Inferior parietal cortex (tissue), 1 donor: ENCODE measurements at regions not wholly inside any gene's neighbourhood (a gene's known extent, or its start where the extent isn't known, plus 50 kb on each side); places are given as distances from the start of the nearest gene placed in this dataset.
A peak's percentile ranks its signal among the peaks of the same experiment; 100 is the strongest.

Source experiments
- DNase-seq: peaks from one replicate; pipeline ENCODE4 v3.0.0-alpha.2; 2016; ENCODE audit errors: extremely low spot score

DNA sequence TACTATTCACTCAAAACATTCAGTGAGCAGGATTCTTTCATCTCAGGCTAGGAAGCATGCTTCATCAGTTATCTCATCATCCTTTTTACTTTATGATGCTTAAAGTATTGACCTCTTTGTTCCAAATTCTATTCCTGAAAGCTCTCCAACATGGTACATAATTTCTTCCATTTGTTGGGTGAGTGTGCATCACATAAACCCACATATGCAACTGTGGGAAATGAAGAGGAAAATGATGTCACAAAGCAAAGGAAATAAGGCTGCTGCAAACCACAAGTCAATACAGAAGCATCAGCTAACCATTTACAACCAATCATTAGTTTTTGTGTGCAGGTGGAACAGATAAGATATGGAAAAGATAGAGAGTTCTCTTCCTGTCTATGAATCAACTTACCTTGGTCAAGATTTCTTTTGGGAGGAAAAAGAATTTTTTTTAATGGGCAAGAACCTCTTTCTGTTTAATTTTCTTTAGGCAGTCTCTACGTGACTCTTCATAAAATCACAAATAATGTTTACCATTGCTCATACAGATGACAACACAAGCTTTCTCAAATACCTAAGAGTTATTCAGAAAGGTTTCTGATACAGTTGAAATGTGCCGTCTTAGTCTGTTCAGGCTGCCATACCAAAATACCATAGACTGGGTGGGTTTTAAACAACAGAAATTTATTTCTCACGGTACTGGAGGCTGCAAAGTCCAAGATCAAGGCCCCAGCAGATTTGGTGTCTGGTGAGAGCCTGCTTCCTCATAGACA is 259.9 kb downstream of the ADGRG6 start:
- no peak for DNase-seq

DNA sequence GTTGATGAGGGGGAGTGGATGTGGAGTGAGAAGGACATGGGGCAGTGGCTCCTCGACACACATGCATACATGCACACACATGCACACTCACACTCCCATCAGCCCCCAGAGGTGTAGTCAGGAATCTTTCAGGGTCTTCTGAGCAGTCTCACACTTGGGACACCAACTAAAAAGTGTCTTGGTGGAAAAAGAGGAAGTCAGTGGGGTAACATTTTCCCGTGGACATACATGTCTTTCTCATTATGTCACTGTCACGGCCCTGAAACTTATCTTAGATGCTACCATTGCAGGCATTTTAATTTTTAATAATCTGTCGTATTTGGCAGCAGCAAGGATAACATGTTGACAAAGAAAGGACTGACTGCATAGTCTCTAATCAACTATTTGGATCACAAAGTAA is 261.1 kb downstream of the ADGRG6 start:
- DNase-seq, result no peak

DNA sequence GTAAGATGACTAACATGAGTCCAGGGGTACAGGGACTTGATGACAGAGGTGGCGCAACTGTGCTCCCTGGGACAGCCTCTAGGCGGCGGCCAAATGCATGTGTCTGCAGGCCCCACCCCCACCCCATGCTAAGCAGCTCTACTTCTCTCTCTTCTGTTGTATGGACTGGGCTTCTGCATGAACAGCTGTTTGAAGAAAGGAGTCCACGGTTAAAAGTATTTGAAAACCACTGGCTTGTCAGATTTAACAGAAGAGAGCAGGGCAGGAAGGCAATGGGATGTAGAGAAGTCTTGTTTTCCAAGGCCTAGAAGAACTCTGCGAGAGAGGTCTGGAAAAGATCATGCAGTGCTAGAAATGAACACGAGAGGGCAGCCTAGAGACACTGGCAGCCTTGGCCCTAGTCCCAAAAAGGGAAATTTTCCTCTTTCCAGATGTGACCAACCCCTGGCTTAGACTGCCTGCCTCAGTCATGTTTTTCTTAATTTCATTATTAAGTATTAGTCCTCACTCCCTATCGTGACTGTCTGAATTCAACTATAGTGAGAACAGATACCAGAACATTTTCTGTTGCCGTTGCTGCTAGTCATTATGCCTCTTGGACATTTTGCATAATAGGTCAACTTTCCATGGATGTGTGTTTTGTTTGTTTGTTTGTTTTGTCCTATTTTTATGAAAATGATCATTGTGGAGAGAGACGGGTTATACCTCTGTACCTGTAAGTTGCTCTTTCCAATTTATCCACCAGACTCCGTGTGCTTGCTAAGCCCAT is 265.0 kb downstream of the ADGRG6 start:
- peak; percentile 64 for DNase-seq

DNA sequence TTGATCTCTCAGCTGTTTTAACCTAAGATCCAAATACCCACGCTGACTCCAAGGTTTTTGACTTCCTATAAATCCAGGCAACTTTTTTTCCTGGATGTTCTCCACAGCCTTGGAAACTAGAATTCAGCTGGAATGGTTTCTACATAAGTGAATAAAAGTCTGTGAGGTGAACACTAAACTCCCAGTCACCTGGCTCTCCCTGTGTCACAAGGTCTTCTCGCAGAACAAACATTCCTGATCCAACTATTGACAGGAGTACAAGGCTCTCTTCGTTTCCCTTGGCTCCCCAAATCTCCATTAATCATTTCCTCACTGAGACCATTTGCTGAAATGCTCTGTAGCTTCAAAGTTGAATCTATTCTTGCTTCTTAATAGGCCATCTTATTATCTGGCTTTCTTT is 265.7 kb downstream of the ADGRG6 start:
- no peak for DNase-seq

DNA sequence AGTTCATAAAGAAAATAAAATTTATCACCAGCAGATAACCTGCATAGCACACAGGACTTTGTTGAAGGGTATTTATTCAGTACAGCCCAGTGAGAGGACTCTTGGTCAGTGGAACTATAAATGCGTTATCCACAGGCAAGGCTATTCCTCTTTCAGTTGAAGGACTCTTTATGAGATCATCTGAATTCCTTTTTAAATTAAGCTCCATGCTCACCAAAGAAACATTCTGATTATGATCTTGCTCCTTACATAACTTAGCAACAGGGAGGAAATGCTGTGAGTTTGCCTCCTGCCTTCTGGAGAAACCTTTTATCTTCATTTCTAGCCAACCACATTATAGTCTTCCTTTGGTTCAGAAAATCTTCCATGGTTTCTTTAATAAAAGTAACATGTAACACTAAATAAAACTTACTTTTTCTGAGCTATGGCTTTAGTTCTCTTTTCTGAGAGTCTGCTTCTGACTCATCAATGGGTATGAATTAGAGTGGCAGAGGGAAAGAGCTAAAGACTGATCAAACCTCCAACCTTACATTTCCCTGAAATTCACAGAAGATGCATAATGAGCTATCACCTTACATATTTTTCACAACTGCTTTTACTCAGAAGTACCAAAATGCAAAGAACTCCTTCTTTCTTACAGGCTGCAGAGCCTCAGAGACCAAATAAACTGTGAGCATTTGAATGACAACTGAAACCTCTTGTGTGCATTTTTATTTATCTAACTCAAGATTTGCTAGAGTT is 267.2 kb downstream of the ADGRG6 start:
- DNase-seq, result peak; percentile 40

DNA sequence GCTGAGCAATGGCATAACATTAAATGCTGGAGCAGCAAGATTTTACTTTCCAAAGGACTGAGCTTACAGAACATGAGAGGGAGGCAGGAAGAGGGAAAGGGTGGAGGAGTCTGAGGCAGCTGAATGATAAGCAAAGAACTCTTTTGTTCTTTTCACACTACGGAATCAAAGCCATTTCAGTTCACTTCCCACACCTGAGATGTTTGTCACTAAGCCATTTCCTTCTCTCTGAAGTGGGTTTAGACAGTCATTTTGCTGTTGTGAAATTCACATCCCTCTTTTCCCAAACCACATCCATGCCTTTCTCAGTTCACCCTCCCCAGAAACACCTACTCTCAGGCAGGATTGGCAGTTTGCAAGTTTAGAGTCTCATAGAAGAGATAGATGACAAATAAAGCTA is 267.9 kb downstream of the ADGRG6 start:
- DNase-seq, result no peak

DNA sequence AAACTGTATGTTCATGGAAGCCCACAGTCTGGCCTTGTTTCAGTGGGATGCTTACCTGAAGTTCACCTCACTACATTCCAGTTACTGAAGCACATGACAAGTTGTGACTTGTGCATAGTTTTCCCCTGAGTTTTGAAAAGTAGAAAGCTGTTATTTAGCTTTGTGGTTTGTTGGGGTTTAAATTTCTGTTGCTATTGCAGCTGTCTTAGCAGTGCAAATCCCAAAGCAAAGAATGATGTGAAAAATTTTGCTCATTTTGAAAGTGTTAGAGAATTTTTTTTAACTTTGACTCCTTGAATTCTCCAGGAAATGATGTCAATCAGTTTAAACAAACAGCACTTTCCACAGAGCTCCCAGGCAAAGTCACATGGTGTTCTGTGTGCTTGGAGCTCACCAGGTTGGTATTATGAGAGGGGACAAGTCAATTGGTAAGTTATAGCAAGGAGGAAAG is 268.4 kb downstream of the ADGRG6 start:
- no peak for DNase-seq

DNA sequence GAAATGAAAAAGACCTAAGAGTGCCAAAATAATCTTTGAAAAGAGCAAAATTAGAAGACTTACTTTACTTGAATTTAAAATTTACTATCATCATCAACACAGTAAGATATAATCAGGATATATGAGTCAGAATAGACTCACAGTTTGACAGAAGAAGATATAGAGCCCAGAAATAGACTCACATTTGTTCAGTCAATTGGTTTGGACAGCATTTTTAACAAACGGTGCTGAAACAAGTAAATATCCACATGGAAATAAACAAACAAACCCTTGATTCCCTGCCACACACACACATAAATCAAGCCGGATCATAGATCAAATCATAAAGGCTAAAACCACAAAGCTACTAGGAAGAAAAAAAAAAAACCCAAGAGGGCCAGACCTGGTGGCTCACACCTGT is 291.1 kb downstream of the ADGRG6 start:
- no peak for DNase-seq

DNA sequence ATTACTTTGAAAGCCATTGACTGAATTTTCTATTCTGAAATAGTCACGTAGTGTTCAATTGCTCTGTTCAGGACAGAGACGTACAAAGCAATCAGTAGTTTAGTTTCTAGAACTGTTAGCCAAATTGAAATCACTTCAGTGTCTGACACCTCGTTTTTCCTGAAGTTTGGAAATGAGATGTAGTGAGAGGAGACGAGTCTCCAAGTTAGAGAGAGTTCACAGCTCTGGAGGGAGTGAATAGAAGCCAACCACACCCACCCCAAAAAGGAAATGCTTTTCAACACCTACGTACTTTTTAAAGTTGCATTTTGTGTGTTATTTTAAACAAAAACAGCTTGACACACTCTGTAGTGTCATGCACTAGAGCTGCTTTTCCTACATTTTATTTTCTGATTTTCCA is 296.0 kb downstream of the ADGRG6 start:
- no peak for DNase-seq

DNA sequence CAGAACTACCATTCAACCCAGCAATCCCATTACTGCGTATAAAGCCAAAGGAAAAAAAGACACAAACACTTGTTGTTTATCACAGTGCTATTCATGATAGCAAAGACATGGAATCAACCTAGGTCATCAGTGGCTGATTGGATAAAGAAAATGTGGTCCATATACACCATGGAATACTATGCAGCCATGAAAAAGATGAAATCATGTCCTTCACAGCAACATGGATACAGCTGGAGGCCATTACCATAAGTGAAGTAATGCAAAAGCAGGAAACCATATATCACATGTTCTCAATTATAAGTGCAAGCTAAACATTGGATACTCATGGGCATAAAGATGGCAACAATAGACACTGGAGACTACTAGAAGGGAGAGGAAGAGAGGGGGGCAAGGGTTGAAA is 299.6 kb downstream of the ADGRG6 start:
- no peak for DNase-seq

DNA sequence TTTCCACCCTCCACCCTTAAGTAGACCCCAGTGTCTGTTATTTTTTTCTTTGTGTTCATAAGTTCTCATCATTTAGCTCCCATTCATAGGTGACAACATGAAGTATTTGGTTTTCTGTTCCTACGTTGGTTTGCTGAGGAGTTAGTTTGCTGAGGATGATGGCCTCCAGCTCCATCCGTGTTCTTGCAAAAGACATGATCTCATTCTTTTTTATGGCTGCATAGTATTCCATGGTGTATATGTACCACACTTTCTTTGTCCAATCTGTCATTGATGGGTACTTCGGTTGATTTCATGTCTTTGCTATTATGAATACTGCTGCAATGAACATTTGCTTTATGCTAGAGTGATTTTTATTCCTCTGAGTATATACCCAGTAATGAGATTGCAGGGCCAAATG is 301.2 kb downstream of the ADGRG6 start:
- DNase-seq, result no peak

DNA sequence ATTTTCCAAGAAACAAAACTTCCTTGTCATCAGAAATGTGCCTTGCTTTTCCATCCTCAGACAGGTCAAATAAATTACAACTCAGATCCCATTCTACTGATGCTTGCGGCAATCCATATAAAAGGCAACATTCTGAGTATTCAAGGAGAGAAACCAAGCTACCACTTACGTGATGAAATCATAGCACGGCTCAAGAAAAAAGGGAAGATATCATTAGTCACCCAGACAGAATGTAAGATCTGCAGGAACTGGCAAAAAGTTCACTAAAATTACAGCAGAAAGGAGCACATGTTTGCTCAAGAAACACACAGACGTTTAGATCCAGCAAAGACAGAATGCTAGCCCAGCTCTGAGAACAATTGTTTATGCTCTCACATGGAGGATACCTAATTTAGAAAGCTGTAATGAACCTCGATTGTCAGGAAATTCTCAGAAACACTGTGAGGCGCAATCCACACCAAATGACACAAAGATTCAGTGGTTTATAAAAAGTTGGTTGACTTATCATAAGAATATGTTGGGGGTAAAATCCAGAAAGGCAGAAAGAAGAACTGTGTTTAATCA is 304.2 kb downstream of the ADGRG6 start:
- peak; percentile 20 for DNase-seq

DNA sequence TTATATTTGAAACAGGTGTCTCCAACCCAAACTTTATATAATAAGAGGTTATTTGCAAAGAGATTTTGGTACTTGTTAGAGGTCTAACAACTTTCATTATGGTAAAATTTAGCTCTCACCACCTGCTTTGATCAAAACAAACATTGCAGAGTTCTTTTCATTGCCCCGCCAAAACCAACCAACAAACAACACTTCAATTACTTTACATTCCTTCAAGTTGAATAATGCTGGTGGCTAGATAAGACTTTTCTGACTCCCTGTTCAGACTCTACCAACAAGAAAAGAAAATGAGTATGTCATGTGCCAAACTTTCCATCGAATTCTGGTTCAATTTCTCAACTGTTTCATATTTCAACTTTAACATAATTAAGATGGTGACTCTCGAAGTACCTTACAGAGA is 311.1 kb downstream of the ADGRG6 start:
- DNase-seq, result no peak

DNA sequence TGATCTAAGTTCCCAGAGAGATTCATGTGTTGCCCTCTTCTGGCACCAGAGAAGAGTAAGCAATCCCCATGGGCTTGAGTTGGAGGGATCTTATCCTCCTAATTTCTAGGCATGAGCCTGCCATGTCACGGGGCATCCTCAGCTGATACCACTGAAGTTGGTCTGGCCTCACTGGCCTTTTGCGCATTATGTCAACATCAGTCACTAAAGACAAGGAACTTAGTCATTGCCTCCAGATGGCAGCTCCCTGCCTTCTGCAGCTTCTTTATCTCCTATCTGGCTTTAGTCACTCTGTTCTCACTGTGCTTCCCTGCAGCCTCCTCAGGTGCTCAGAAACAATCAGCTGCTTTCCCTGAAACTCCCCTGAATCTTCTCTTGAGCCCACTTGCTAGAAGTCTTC is 312.2 kb downstream of the ADGRG6 start:
- no peak for DNase-seq

DNA sequence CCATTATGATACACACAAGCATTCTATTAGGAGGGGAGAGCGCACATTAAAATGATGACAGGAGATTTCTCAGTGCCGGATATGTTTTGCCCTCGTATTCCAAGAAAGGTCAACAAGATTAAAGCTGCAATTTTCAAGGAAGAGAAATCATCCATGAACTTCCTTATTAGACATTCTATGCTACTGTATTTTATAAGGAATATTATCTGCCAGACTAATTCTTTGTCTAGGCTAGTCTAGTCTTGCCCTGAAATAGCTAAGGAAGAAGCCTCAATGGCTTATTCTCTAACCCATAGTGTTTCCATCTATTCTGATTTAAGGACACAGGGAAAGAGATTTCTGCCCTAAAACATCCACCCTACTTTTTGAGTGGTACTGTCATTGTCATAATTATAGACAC is 315.4 kb downstream of the ADGRG6 start:
- DNase-seq, result no peak

DNA sequence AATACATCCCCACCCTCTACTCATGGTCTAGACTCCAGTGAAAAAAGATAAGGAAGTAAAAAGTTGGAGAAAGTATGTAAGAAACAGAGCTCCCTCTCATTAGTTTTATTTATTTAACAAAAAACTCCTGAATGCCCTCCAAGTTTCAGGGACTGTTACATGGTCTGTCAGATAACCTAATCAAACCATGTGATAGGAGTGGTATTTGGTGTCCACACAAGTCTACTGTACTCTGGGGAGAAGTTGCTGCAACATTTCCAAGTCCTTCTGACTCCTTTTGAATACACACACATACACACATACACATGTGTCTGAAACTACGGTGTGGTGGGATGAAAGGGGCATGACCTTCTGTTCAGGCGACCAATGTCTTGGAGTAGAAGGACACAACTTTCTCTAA is 320.0 kb downstream of the ADGRG6 start:
- no peak for DNase-seq

DNA sequence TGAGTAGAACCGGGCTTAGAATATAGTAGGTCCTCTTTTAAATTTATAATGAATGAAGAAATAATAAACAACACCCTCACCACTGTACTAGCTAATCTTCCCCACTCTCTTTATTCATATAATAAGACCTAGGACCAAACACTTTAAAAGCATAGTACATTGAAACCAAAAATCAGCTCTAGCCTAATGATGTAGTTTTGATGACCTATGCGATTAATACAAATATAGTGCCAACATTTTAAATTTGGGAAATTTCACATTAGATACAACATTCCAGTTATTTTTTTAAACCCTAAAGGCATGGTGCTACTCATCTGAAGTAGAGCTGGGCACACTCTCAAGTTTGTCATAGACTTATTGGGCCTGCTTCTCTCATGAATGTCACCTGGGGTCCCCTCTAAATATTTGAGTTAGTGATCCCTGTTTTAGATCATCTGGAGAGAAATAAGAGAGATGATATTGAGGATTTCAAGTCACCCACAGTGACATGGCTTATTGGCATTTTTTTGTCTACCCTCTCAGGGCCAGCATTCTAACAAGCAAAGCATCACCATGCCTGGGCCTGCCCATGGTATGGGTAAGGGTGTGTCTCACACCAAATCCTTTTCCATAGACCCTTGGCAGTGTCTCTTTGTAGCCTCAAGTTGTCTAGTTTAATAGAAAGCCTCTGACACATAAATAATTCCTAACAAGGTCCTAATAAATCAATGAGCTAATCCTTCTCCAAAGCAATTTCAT is 319.8 kb downstream of the HIVEP2 start:
- no peak for DNase-seq

DNA sequence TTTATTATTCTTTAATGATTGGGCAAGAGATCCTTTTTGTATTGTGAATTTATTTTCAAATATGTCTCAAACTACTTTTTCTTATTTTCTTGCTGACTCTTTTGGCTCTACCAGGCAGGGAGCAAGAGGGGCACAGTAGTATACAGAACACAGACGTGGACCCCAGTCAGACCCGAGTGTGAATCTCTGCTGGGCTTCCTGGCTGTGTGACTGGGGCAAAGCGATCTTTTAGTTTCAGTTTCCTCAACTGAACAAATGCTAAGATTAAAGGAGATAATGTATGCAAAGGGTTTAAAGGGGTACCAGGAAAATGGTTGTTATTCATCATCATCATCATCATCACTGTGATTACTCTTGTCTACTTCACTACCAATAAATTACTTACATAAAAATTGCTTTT is 317.5 kb downstream of the HIVEP2 start:
- DNase-seq, result no peak

DNA sequence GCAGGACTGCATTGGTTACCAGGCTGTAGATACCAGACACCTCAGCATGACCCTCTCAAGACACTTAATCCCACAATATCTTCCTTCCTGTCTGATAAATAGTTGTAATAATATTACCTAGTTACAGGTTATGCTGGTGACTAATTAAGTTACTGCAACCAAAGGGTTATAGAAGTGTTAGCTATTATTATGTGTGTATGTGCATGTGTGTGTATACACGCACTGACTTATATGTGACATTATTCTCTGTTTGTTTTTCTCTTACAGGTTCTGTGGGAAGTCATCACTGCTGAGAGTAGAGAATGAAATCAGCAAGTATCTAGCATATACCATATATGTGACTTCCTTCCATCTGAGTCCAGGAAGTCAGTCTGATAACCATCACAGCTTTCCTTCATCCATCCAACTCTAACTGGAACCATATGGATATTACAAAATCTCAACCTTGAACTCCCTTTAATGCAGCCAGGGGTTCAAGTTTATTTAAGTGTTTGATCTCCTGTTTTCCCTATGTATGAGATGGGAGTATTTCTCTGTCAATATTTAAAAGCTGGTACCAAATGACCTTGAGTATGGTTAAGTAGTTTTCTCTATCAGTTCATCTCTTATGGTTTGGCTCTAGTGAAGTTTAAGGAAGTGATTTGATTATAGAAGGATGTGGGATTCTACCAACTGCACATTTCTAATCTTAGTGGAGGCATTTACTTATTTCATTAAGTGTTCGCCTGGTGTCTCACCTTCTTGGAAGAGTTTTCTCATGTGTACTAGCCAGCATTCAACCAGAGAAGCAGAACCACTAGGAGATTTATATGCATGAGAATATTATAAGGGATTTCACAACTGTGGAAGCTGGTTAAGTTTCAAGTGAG is 313.2 kb downstream of the HIVEP2 start:
- no peak for DNase-seq

DNA sequence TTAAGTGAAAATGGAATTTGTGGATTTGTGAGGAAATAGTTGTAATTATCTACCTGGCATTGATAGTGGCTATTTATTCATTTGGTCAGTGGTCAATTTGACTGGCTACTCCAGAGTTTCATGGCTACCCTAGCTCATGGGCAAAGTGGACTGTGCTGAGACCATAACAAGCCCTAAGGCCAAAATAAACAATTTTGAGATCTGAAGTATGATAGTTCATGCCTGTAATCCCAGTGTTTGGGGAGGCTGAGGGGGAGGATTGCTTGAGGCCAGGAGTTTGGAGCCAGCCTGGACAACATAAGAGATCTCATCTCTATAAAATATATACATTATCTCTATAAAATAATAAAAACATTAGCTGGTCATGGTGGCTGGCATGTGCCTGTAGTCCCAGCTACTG is 311.7 kb downstream of the HIVEP2 start:
- DNase-seq, result no peak

DNA sequence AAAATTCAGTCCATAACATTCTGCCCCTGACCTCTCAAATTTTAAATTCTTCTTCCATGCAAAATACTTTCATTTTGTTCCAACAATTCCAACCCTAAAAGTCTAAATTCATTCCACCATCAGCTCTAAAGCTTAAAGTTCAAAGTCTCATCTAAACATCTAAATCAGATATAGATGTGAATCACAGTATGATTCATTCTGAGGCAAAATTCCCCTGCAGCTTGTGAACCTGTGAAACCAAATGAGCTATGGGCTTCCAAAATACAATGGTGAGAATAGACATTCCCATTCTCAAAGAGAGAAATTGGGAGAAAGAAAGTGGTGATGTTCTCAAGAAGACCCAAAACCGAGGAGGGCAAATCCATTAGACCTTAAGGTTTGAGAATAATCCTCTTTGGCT is 309.8 kb downstream of the HIVEP2 start:
- DNase-seq, result no peak
